Stimulated activated CD4-positive, alpha-beta T cell treated with anti-CD3 and anti-CD28 coated beads, Interleukin-2, amount 100 ng/mL, for 24 hours (primary cell): ENCODE measurements at regions not wholly inside any gene's neighbourhood (a gene's known extent, or its start where the extent isn't known, plus 50 kb on each side); places are given as distances from the start of the nearest gene placed in this dataset.

ENCODE experiments used
- DNase-seq, 2 donors: peaks; one replicate each; pipeline ENCODE4 v3.0.0-alpha.2; 2020

GRCh38 chr9:89983411-89983810, 378.6 kb downstream of the GADD45G start:
- no peak for DNase-seq

GRCh38 chr9:89984214-89984613, 379.4 kb downstream of the GADD45G start:
- DNase-seq, result no peak

GRCh38 chr9:89985068-89985467, 380.3 kb downstream of the GADD45G start:
- no peak for DNase-seq

- peak; percentile 13 to 37 for DNase-seq
Measured at GRCh38 chr9:89986190-89986589, 381.4 kb downstream of the GADD45G start.

- DNase-seq, result no peak
Measured at GRCh38 chr9:89988458-89988857, 383.6 kb downstream of the GADD45G start.

- DNase-seq, result no peak
Measured at GRCh38 chr9:89991204-89991790, 386.5 kb downstream of the GADD45G start.

DNA sequence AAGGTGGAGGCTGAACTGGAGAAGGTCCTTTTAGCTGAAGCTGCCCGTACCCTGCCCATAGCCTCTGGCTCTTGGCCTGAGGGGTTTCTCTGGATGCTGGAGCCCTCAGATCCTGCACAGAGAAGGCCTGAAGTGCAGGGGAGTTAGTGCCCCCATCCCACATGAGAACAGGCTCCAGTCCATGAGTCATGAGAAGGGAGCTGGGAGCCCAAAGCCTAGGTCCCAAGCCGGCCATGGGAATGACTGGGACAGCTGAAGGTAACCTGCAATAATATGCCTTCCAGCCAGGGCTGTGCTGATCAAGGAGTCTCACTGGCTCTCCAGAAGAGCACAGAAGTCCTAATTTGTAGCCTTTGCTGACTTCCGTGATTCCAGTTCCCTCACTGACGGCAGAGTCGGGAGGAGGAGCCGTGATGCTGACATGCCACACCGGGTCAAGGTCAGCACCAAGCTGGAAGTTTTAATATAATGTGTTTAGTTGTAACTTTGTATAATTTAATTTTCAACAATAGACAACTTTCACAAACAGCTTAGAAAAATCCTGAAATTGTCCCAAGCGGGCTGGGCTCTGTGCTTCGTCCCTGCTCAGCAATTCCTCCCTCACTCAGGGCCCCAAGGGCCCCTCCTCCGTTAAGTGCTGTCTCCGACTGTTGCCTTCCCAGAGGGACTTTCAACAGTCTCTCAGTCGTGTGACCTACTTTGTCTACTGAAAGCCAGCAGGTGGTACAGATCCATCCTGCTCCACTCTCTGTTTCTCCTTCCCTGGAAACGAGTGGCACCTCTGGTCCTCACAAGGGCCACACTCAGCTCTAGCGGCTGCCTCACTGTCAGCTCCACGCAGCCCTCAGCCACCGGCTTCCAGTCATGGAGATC, 387.8 kb downstream of the GADD45G start:
- DNase-seq, result no peak

GRCh38 chr9:89993678-89994630, 389.1 kb downstream of the GADD45G start:
- DNase-seq, result no peak

DNA sequence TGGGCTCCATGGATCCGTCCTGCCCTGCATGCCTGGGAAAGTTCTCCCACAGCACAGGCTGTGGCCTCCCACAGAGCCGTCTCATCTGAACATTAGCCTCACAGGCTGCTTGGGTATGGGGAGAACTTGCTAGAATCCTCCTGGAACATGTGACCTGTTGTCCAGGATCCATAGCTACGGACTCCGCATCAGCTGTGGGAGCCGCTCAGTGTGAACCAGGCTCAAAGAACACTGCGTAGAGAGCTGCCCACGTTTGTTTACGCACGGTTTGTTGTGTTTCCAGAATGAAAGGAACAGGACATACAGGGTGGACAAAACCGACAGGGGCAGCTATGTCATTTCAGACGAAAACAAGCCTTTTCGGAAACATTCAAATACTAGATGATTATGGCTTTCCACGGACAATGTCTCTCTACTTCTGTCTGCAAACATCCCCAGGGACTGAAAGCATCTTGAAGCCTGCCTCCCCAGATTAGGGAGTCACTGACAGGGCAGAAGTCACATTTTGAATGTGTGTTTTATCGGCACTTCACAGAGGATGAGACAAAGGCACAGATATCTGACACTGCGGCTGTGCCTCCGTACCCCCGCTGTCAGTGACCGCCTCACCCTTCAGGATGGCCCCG, 390.3 kb downstream of the GADD45G start:
- DNase-seq, result no peak

DNA sequence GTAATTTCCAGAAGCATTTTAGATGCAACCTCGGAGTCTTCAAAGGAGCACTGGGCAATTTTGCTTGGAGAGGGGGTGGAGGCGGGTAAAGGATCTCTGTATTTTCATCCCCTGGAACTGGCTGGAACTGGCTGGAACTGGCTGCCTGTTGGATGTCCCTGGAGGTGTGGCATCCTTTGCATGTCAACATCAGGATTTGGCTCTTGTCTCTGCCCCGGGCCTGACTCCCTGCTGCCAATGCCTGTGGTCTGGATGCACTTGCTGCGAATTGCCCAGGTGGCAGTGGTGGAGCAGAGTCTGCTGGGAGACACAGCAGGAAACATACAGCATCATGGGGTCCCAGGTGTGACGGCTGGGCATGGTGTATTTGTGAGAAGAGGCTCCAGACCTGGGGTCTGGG, 391.3 kb downstream of the GADD45G start:
- DNase-seq, result no peak

DNA sequence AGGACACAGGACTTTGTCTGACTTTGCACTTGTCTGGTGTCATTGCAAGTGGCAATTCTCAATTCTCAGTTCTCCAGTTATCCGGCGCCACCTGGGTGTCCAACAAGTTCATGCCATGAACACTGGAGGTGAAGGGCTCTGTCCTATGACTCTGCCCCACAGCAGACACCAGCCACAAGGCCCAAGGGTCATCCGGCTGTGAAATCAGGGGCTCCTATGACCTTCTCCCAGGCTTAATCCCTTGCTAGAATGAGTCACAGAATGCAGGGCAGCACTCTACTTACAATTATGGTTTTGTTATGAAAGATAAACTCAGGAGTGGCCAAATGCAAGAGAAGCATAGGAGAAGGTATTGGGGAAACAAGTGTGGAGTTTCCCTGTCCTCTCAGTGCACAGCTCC, 392.0 kb downstream of the GADD45G start:
- DNase-seq, result peak in 1 of 2 donors; percentile 17

DNA sequence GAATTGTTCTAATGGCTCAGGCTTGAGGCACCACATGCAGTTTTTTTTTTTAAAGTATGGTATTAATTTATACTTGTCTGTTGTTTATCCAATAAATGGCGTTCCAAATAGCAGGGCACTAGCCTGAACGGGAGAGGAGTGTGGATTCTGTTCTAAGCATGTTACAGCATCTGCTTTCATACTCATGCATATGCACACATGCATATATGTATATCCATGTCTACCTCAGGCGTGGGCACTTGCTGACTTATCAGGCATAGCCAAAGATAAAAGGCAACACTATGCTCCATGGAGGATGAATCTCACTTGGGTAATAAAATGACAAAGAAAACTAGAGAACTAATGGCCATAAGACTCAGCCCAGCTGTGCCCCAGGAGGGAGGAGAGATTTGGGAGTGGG, 393.8 kb downstream of the GADD45G start:
- DNase-seq, result no peak

DNA sequence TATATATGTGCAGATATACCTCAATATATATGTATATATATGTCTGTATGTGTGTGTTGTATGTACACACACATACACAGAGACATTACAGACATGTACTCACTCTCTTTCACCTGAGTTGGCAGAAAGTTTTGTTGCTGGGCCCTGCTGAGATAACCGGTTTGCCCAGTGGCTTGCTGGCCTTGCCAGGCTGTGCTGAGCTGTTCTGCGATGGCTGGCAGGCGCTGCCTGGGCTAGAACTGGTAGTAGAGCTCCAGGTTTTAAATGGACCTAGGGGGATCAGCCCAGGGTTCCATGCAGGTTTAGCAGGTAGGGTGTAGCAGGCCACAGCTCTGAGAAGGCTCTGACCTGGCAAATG, 394.3 kb downstream of the GADD45G start:
- peak in 1 of 2 donors; percentile 28 for DNase-seq

DNA sequence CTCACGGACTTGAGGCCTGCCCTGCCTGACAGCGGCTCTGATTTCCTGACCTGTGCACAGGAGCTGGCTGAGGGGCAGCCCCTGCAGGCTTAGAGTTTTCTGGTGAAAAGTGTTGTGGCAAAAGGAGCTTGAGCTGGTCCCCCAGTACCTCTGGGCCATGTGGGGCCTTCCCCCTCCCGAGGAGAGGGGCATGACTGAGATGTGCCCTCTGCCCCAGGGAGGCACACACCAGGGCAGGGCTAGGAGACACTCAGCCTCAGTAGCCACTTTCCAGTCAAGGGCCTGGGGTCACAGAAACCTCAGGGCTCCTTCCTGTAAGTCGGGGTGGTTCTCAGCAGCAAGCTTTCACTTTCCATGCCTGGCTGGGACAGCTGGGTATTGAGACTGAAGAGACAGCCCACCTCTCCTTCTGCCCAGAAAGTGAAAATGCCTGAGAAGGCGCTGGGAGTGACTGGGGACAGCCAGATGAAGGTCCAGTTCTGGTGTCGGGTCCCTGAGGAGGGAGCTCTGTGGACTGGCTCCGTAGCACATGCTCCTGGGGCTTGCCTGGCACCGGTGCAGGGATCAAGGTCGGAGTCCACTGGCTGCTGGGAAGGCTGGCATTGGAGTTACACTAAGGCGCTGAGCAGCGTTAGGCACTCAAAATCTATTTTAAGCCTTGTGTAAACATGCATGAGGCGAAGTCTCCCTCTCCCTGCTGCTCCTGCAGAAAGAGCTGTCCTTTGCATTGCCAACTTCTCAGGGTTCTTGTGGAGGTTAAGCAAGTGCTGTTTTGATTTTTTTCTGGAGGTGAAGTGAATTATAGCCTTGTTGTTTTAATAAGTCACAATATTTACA, 394.9 kb downstream of the GADD45G start:
- peak; percentile 57 to 65 for DNase-seq

GRCh38 chr9:90000925-90001324, 396.1 kb downstream of the GADD45G start:
- DNase-seq, result no peak

- no peak for DNase-seq
Measured at GRCh38 chr9:90001747-90002146, 396.9 kb downstream of the GADD45G start.

DNA sequence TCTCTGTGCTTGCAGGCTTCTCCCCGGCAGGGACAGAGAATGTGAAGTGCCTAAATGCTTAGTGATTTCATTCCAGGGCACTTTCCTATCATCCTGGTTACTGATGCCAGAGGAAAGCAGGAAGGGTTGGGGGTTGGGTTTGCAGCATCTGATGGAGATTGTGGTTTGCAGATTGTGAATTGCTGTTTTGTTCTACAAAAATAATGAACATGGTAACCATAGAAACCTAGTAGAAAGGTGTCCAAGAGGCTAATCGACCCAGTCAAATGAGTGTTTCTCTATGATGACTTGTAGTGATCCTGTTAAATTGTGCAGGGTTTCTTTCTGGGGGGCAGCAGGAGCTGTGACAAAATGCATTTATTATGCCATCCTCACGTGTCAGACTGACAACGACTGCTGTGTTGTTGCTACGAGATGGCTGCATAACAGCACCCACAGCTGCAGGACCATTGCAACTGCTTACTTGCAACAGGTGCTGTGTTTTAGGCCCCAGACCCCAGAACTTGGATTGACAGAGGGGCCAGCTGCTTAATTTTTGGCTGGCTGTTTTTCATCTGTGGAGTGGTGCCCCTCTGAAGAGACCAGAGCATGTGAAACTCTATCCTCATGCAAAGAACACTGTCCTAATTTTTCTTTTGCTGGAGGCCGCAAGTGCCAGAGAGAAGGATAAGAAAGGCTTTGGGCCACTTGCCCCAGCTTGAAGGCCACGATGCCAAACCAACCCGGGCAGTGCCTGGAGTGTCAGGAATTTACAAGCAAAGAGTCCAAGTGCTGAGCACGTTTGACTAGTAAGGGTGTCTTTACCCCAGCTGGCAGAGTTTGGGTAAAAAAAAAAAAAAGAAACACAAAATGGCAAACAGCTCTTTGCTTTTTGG, 397.8 kb downstream of the GADD45G start:
- no peak for DNase-seq

- DNase-seq, result no peak
Measured at GRCh38 chr9:90005388-90005787, 400.6 kb downstream of the GADD45G start.

GRCh38 chr9:90007516-90008440, 403.0 kb downstream of the GADD45G start:
- no peak for DNase-seq

DNA sequence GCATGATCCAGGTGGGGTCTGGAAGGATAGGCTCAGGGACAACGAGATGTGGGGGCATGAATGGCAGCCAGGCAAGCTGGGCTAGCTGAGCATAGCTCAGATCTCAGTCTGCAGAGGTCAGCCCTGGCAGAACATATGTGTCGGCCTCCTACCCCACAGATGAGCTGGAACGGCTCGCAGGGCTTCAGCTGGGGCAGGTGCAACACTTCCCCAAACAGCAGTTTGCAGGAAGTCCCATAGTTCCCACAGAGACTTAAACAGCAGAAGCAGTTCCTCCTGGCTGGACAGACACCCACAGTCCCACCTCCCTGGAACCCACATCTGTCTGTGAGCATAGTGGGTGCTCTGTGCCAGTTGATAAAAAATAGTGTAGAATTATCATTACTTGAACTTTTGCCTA, 404.6 kb downstream of the GADD45G start:
- no peak for DNase-seq
